Activated CD4-positive, alpha-beta T cell treated with anti-CD3 and anti-CD28 coated beads, Interleukin-2, amount 10 ng/mL, durations not matched to agents 7 days and 5 days (primary cell): ENCODE measurements at regions not wholly inside any gene's neighbourhood (a gene's known extent, or its start where the extent isn't known, plus 50 kb on each side); places are given as distances from the start of the nearest gene placed in this dataset.

Source experiments
- CTCF ChIA-PET: fragments of 350-600 bp; sonication (Branson Sonifier 250); formaldehyde crosslinking; loops from one replicate; lab custom pipeline; 2021; ENCODE audit warnings: antibody characterized with exemption; lab: Charles Lee
- POLR2A ChIA-PET: fragments of 350-600 bp; sonication (Branson Sonifier 250); formaldehyde crosslinking; loops from one replicate; lab custom pipeline; 2021; ENCODE audit warnings: antibody characterized with exemption; lab: Charles Lee
- DNase-seq: peaks from one replicate; pipeline ENCODE4 v3.0.0-alpha.2; 2020
- H3K27ac Mint-ChIP-seq: one replicate; pipeline ENCODE4 v1.8.0; 2021; ENCODE audit warnings: mild to moderate bottlenecking, moderate library complexity, mixed read lengths
- H3K27me3 Mint-ChIP-seq: one replicate; pipeline ENCODE4 v1.8.0; 2021; ENCODE audit warnings: mixed read lengths
- H3K36me3 Mint-ChIP-seq: one replicate; pipeline ENCODE4 v1.8.0; 2021; ENCODE audit warnings: low read depth, mixed read lengths
- H3K4me1 Mint-ChIP-seq: one replicate; pipeline ENCODE4 v1.8.0; 2021; ENCODE audit warnings: mixed read lengths
- H3K4me3 Mint-ChIP-seq: one replicate; pipeline ENCODE4 v1.8.0; 2021; ENCODE audit warnings: mild to moderate bottlenecking, moderate library complexity, mixed read lengths
- H3K9me3 Mint-ChIP-seq: one replicate; pipeline ENCODE4 v1.8.0; 2021; ENCODE audit warnings: mixed read lengths

DNA sequence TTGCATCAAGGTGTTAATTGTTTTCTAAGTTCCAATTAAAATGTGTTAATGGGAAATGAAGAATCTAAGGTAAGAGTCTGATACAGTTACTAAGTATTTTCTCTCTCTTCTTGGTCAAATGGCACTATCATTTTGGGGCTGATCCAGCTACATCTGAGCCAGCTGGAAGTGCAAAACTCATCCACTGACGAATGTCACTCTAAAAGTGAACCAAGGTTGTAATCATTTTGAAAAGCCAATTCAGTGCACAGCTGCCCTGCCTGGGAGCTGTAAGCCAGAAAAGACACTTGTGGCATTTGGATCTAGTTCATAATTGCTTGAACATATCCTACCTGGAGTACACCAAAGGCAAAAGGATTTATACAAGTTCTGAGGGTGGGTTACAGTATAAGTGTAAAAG, 1011.3 kb downstream of the AACS start:
- CTCF ChIA-PET, result no interaction called here
- Mint-ChIP-seq H3K4me3 (no peak overlapping the region), H3K27me3 (no peaks in the 10 kb centered on the region), H3K36me3 (no peaks in the 10 kb centered on the region), H3K4me1 (no peaks in the 10 kb centered on the region), H3K9me3 (no peaks in the 10 kb centered on the region), H3K27ac (no peak overlapping the region)
- DNase-seq, result no peak
- POLR2A ChIA-PET, result no interaction called here

- Mint-ChIP-seq H3K4me3 (no peak overlapping the region), H3K27ac (no peak overlapping the region), H3K9me3 (peaks cover 5% of the 10 kb centered on the region), H3K4me1 (no peaks in the 10 kb centered on the region), H3K36me3 (no peaks in the 10 kb centered on the region), H3K27me3 (no peaks in the 10 kb centered on the region)
- DNase-seq, result no peak
- CTCF ChIA-PET, result no interaction called here
- POLR2A ChIA-PET, result interaction anchor here (0.6 kb wide), 1 partner anchor 231 kb away, joined by 3 read pairs; no protein-coding TSS in a partner anchor
Measured at GRCh38 chr12:126083926-126084325, 1018.7 kb downstream of the AACS start.

- no peak for DNase-seq
- Mint-ChIP-seq H3K27me3 (no peaks in the 10 kb centered on the region), H3K4me3 (no peak overlapping the region), H3K36me3 (no peaks in the 10 kb centered on the region), H3K4me1 (no peaks in the 10 kb centered on the region), H3K9me3 (peaks cover 5% of the 10 kb centered on the region), H3K27ac (no peak overlapping the region)
- POLR2A ChIA-PET, result no interaction called here
- CTCF ChIA-PET, result no interaction called here
Measured at GRCh38 chr12:126084480-126084879, 1019.2 kb downstream of the AACS start.

GRCh38 chr12:126086242-126086641, 1021.0 kb downstream of the AACS start:
- Mint-ChIP-seq H3K4me3 (no peak overlapping the region), H3K27ac (no peak overlapping the region), H3K36me3 (no peaks in the 10 kb centered on the region), H3K27me3 (no peaks in the 10 kb centered on the region), H3K4me1 (no peaks in the 10 kb centered on the region), H3K9me3 (peaks cover 5% of the 10 kb centered on the region)
- ChIA-PET POLR2A (no interaction called here), CTCF (no interaction called here)
- no peak for DNase-seq

GRCh38 chr12:126087692-126088091, 1022.5 kb downstream of the AACS start:
- Mint-ChIP-seq H3K4me1 (no peaks in the 10 kb centered on the region), H3K27me3 (no peaks in the 10 kb centered on the region), H3K27ac (no peak overlapping the region), H3K36me3 (no peaks in the 10 kb centered on the region), H3K4me3 (no peak overlapping the region), H3K9me3 (peaks cover 10% of the 10 kb centered on the region)
- no peak for DNase-seq
- CTCF ChIA-PET, result no interaction called here
- POLR2A ChIA-PET, result no interaction called here

- Mint-ChIP-seq H3K27me3 (no peaks in the 10 kb centered on the region), H3K9me3 (peaks cover 10% of the 10 kb centered on the region), H3K36me3 (no peaks in the 10 kb centered on the region), H3K27ac (no peak overlapping the region), H3K4me3 (no peak overlapping the region), H3K4me1 (no peaks in the 10 kb centered on the region)
- no peak for DNase-seq
- ChIA-PET POLR2A (no interaction called here), CTCF (no interaction called here)
Measured at GRCh38 chr12:126093908-126094307, 1028.7 kb downstream of the AACS start.

DNA sequence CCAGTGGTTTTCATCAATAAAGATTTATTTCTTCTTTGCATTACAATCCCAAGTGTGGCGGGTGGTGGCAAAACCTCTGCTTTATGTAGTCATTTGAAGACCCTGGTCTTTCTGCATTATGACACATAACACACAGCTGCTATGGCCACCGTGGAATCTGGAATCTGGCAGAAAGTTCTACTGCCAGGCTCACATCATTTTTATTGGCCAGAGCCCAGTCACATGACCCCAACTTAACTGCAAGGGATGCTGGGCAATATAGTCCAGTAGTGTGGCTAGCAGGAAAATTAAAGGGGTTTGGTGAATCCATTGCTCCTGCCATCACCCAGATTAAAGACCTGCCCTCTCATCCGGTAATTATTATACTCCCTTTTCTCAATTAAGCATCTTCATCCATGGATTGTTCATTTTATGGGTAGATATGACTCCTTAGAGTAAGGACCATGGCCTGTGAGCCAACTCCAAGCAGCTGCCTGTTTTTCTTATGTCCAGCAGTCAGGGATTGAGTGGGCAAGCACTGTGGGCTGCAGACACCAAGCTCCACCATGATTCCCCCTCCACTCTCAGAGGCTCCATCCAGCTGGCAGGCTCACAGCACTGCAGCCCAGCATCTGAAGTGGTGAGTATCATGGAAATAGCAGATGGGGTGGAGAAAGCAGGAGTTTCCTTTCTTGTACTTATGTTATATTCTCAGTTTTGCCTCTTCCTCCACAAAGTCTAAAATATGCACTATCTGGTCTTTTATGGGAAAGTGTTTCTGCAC, 1030.7 kb downstream of the AACS start:
- H3K27ac Mint-ChIP-seq, result no peak overlapping the region
- CTCF ChIA-PET, result no interaction called here
- H3K36me3 Mint-ChIP-seq, result no peaks in the 10 kb centered on the region
- H3K4me3 Mint-ChIP-seq, result no peak overlapping the region
- POLR2A ChIA-PET, result no interaction called here
- no peak for DNase-seq
- no peaks in the 10 kb centered on the region for H3K27me3 Mint-ChIP-seq
- H3K4me1 Mint-ChIP-seq, result no peaks in the 10 kb centered on the region
- H3K9me3 Mint-ChIP-seq, result peaks cover 10% of the 10 kb centered on the region

GRCh38 chr12:126106706-126107105, 1041.5 kb downstream of the AACS start:
- Mint-ChIP-seq H3K27ac (no peak overlapping the region), H3K4me3 (no peak overlapping the region)
- POLR2A ChIA-PET, result no interaction called here

DNA sequence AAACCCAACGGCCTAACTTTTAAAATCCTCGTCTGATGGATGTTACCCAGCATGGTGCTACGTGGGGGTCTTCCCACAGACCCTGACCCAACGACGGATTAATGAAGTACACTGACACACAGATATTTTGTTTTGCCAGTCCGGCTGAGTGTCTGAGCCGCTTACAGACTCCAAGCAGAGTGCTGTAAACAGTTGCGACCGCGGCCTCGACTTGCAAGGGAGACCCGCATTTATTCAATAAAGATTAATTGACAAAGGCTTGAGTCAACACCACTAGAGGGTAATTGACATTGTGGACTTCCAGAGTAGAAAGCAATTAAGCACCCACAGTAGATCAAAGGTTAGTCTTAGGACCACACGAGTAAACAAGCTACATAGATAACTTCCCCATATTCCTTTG, 1042.4 kb downstream of the AACS start:
- Mint-ChIP-seq H3K36me3 (no peaks in the 10 kb centered on the region), H3K9me3 (peaks cover 2% of the 10 kb centered on the region), H3K27me3 (no peaks in the 10 kb centered on the region), H3K27ac (no peak overlapping the region), H3K4me3 (no peak overlapping the region), H3K4me1 (no peaks in the 10 kb centered on the region)
- no peak for DNase-seq
- POLR2A ChIA-PET, result no interaction called here
- CTCF ChIA-PET, result no interaction called here

More at GRCh38 chr12:126106706-126107105, 1041.5 kb downstream of the AACS start:
- no peaks in the 10 kb centered on the region for H3K4me1 Mint-ChIP-seq
- H3K9me3 Mint-ChIP-seq, result peaks cover 2% of the 10 kb centered on the region
- DNase-seq, result no peak
- H3K36me3 Mint-ChIP-seq, result no peaks in the 10 kb centered on the region
- CTCF ChIA-PET, result no interaction called here
- no peaks in the 10 kb centered on the region for H3K27me3 Mint-ChIP-seq

GRCh38 chr12:126108247-126108646, 1043.0 kb downstream of the AACS start:
- Mint-ChIP-seq H3K4me3 (no peak overlapping the region), H3K9me3 (peaks cover 2% of the 10 kb centered on the region), H3K36me3 (no peaks in the 10 kb centered on the region), H3K4me1 (no peaks in the 10 kb centered on the region), H3K27me3 (no peaks in the 10 kb centered on the region), H3K27ac (no peak overlapping the region)
- CTCF ChIA-PET, result no interaction called here
- DNase-seq, result no peak
- POLR2A ChIA-PET, result no interaction called here

DNA sequence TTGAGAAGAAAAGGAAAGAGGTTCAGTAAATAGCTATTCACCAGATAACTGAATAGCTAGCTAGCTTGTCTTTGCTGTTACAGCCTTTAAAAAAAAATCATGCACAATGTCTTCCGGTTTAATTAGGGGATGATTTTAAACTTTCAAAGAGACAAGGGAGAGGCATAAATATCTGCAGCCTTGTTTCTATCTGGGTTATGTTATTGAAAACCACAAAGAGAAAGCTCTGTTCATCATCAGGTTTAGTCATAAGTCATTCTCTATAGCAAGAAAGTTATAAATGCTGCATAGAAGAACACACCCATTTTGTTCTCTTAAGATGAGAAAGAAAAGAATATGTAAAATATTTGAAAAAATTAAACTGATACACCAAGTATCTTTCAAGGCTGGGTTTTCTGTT, 1046.9 kb downstream of the AACS start:
- CTCF ChIA-PET, result no interaction called here
- no peak for DNase-seq

GRCh38 chr12:126112849-126113248, 1047.6 kb downstream of the AACS start:
- H3K36me3 Mint-ChIP-seq, result no peaks in the 10 kb centered on the region
- no peak overlapping the region for H3K27ac Mint-ChIP-seq
- POLR2A ChIA-PET, result no interaction called here
- no peaks in the 10 kb centered on the region for H3K27me3 Mint-ChIP-seq
- H3K4me3 Mint-ChIP-seq, result no peak overlapping the region
- DNase-seq, result no peak
- no peaks in the 10 kb centered on the region for H3K4me1 Mint-ChIP-seq
- CTCF ChIA-PET, result no interaction called here
- no peaks in the 10 kb centered on the region for H3K9me3 Mint-ChIP-seq

More for the DNA sequence above, 1046.9 kb downstream of the AACS start:
- Mint-ChIP-seq H3K4me1 (no peaks in the 10 kb centered on the region), H3K9me3 (no peaks in the 10 kb centered on the region), H3K27ac (no peak overlapping the region), H3K36me3 (no peaks in the 10 kb centered on the region), H3K4me3 (no peak overlapping the region), H3K27me3 (no peaks in the 10 kb centered on the region)
- POLR2A ChIA-PET, result no interaction called here

- no peak for DNase-seq
- POLR2A ChIA-PET, result no interaction called here
- Mint-ChIP-seq H3K4me1 (no peaks in the 10 kb centered on the region), H3K27ac (no peak overlapping the region), H3K9me3 (no peaks in the 10 kb centered on the region), H3K4me3 (no peak overlapping the region), H3K27me3 (no peaks in the 10 kb centered on the region), H3K36me3 (no peaks in the 10 kb centered on the region)
- CTCF ChIA-PET, result no interaction called here
Measured at GRCh38 chr12:126114441-126114840, 1049.2 kb downstream of the AACS start.

DNA sequence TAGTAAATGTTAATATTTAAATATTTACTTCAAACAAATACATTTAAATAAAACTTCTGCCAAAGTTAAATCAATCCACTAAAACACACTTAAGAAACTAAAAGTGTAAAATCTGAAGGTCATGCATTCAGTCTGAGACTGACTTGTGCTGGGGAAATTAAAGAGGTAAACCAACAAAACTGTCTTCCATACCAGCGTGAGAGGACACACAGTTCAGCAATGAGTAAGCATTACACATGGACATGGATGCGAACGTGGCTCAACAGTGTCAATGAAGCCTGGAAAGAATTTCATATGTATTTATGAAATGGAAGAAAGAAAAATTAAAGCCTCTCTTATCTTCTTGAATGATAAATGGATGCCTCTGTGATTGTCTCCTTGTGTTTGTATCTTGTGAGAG, 1052.3 kb downstream of the AACS start:
- POLR2A ChIA-PET, result no interaction called here

More for the DNA sequence above, 1052.3 kb downstream of the AACS start:
- Mint-ChIP-seq H3K9me3 (no peaks in the 10 kb centered on the region), H3K4me3 (no peak overlapping the region), H3K4me1 (no peaks in the 10 kb centered on the region), H3K27me3 (no peaks in the 10 kb centered on the region), H3K36me3 (no peaks in the 10 kb centered on the region), H3K27ac (no peak overlapping the region)
- no peak for DNase-seq
- CTCF ChIA-PET, result no interaction called here
